GM23338 (cell line): ENCODE measurements at regions not wholly inside any gene's neighbourhood (a gene's known extent, or its start where the extent isn't known, plus 50 kb on each side); places are given as distances from the start of the nearest gene placed in this dataset.
"Not testable (repeated sequence)": the region's sequence is repeated elsewhere in the genome, so short reads cannot be mapped to it uniquely, and the experiment has no call there.

ENCODE experiments used
- ATAC-seq: fragments of 200-7000 bp; cut with Tn5 transposase; 3 replicates; pipeline ENCODE4 v1.9.1; 2020
- DNase-seq: peaks from one replicate; pipeline ENCODE4 v3.0.0-alpha.2; 2015; ENCODE audit warnings: low spot score
- H2AFZ ChIP-seq: fragments of 200-600 bp; sonication (generic); 2 replicates; pipeline ENCODE4 v1.8.0; 2016; ENCODE audit warnings: antibody characterized with exemption, mild to moderate bottlenecking, moderate library complexity
- H3F3A ChIP-seq: fragments of 200-600 bp; sonication (generic); replicated peaks from 2 replicates; pipeline ENCODE4 v1.8.0; 2017; ENCODE audit warnings: antibody characterized with exemption, mixed run types, low read depth
- H3K27ac ChIP-seq: fragments of 200-600 bp; sonication (generic); 2 replicates; pipeline ENCODE4 v1.6.1; 2016; ENCODE audit warnings: low read depth
- H3K27me3 ChIP-seq: fragments of 200-600 bp; sonication (generic); 2 replicates; pipeline ENCODE4 v1.8.0; 2016; ENCODE audit warnings: mild to moderate bottlenecking, mixed run types, moderate library complexity; ENCODE audit not compliant: insufficient read depth
- H3K36me3 ChIP-seq: fragments of 200-600 bp; sonication (generic); 2 replicates; pipeline ENCODE4 v1.8.0; 2016; ENCODE audit warnings: mild to moderate bottlenecking; ENCODE audit not compliant: insufficient read depth
- H3K4me1 ChIP-seq: fragments of 200-600 bp; sonication (generic); 2 replicates; pipeline ENCODE4 v1.8.0; 2016; ENCODE audit warnings: mild to moderate bottlenecking, moderate library complexity; ENCODE audit not compliant: insufficient read depth
- H3K4me2 ChIP-seq: fragments of 200-600 bp; sonication (generic); 2 replicates; pipeline ENCODE4 v1.7.1; 2017; ENCODE audit warnings: mixed run types
- H3K4me3 ChIP-seq: fragments of 200-600 bp; sonication (generic); 2 replicates; pipeline ENCODE4 v1.6.1; 2016; ENCODE audit warnings: mixed run types
- H3K79me2 ChIP-seq: fragments of 200-600 bp; sonication (generic); replicated peaks from 2 replicates; pipeline ENCODE4 v1.8.0; 2017; ENCODE audit warnings: mild to moderate bottlenecking; ENCODE audit not compliant: insufficient read depth
- H3K9me2 ChIP-seq: fragments of 200-600 bp; sonication (generic); 2 replicates; pipeline ENCODE4 v1.8.0; 2017; ENCODE audit not compliant: insufficient read depth
- H4K20me1 ChIP-seq: fragments of 200-600 bp; sonication (generic); replicated peaks from 2 replicates; pipeline ENCODE4 v1.8.0; 2017; ENCODE audit warnings: mild to moderate bottlenecking; ENCODE audit not compliant: insufficient read depth
- H3K27ac Mint-ChIP-seq: 2 replicates; pipeline ENCODE4 v1.8.0; 2020; ENCODE audit warnings: inconsistent platforms, mild to moderate bottlenecking, moderate library complexity, mixed read lengths
- H3K27me3 Mint-ChIP-seq: 3 replicates; pipeline ENCODE4 v1.8.0; 2022; ENCODE audit warnings: low read depth, mild to moderate bottlenecking, moderate library complexity, mixed read lengths, inconsistent platforms; ENCODE audit not compliant: insufficient read depth, poor library complexity
- H3K36me3 Mint-ChIP-seq: 3 replicates; pipeline ENCODE4 v1.8.0; 2021; ENCODE audit warnings: low read depth, mild to moderate bottlenecking, inconsistent platforms, moderate library complexity, mixed read lengths
- H3K4me1 Mint-ChIP-seq: 3 replicates; pipeline ENCODE4 v1.8.0; 2020; ENCODE audit warnings: mild to moderate bottlenecking, inconsistent platforms, mixed read lengths
- H3K4me3 Mint-ChIP-seq: 3 replicates; pipeline ENCODE4 v1.8.0; 2021; ENCODE audit warnings: moderate library complexity, mild to moderate bottlenecking, inconsistent platforms, mixed read lengths
- H3K9me3 Mint-ChIP-seq: 3 replicates; pipeline ENCODE4 v1.8.0; 2020; ENCODE audit warnings: moderate library complexity, mild to moderate bottlenecking, inconsistent platforms, mixed read lengths
- CREB1 ChIP-seq: fragments of 250-450 bp; sonication (Bioruptor Pico); IDR thresholded peaks from 2 replicates; pipeline ENCODE4 v1.5.0; 2020; ENCODE audit warnings: low read depth, mild to moderate bottlenecking, moderate library complexity
- CTCF ChIP-seq, 2 experiments: fragments of 200-600 bp in 1 of 2; sonication (generic) in 1 of 2; conservative IDR thresholded peaks; 2 replicates each; pipeline versions ENCODE4 v1.5.1 to v1.6.1; 2016 to 2017; ENCODE audit warnings: antibody characterized with exemption in 2 of 2, low read depth in 2 of 2, mild to moderate bottlenecking in 2 of 2, moderate library complexity in 1 of 2
- JUNB ChIP-seq: IDR thresholded peaks from one replicate; pipeline ENCODE4 v1.6.1; 2016; ENCODE audit warnings: antibody characterized with exemption; ENCODE audit not compliant: unreplicated experiment
- REST ChIP-seq: IDR thresholded peaks from one replicate; pipeline ENCODE4 v1.6.1; 2018; ENCODE audit warnings: antibody characterized with exemption; ENCODE audit not compliant: unreplicated experiment
- STAT1 ChIP-seq: IDR thresholded peaks from one replicate; pipeline ENCODE4 v1.6.1; 2016; ENCODE audit warnings: antibody characterized with exemption; ENCODE audit not compliant: unreplicated experiment
- TF ChIP-seq, protein P1 (sequence below): IDR thresholded peaks from 2 replicates; pipeline ENCODE4 v1.6.1; 2016; ENCODE audit warnings: antibody characterized with exemption

GRCh38 chr21:41610840-41611115, 102.8 kb upstream of the TMPRSS2 start:
- not testable (repeated sequence) for H3K9me2 ChIP-seq, H2AFZ ChIP-seq, H3K27ac Mint-ChIP-seq, H3K27me3 ChIP-seq, H3K36me3 ChIP-seq, H3K4me2 ChIP-seq, H3F3A ChIP-seq, ATAC-seq, H4K20me1 ChIP-seq, DNase-seq, H3K4me3 ChIP-seq, H3K9me3 Mint-ChIP-seq, H3K36me3 Mint-ChIP-seq, H3K27me3 Mint-ChIP-seq, H3K4me3 Mint-ChIP-seq, H3K79me2 ChIP-seq, H3K27ac ChIP-seq
- H3K4me1 ChIP-seq: peaks cover 12% of the 10 kb centered on the region
- peaks cover 18% of the 10 kb centered on the region for H3K4me1 Mint-ChIP-seq

DNA sequence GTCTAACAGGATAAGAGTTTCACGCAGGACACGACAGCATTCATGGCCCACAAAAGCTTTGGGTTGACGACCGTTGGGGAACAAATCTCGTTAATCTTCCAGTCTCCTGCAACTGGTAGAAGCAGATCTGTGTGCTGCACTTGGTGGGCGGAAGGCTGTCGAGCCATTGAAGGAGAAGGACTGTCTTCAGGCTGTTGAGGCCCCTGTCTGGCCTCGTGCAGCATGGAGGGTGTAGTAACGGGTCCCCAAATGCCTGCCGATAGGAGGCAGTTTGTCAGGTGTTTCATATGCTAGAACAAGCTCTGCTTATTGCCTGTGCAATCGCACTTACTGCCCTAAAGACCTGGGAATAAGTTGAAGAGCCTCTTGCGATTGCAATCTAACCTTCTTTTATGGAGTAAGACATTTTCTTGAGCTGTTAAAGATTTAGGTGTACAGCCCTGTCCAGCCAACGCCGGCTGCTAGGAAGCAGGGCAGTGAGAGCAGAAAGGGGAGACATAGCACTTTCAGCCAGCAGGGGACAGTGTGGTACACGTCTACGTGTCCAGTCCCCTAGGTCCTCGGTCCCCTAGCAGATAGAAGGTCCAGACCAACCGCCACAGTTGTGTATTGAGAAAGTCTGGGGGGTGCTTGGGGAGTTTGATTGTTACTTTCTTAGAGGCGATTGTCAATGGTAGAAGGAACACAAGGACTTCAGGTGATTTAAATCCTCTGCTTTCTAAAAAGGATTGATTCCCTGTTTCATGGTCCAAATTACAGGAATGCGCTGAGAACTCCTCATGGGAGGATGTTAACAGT, 102.3 kb upstream of the TMPRSS2 start:
- H3K4me3 Mint-ChIP-seq: no peak overlapping the region

GRCh38 chr21:41606706-41607105, 98.7 kb upstream of the TMPRSS2 start:
- Histone ChIP-seq H3K4me1 (no peaks in the 10 kb centered on the region; the same call in 1 of the 2 replicates), H3K36me3 (no peaks in the 10 kb centered on the region), H2AFZ (no peak overlapping the region), H3K4me2 (no peak overlapping the region), H3F3A (no peaks in the 10 kb centered on the region), H3K27me3 (no peaks in the 10 kb centered on the region), H3K79me2 (no peaks in the 10 kb centered on the region), H3K9me2 (no peaks in the 10 kb centered on the region), H4K20me1 (no peaks in the 10 kb centered on the region), H3K27ac (no peak overlapping the region), H3K4me3 (no peak overlapping the region)
- TF ChIP-seq REST: no peak
- TF ChIP-seq, protein P1, sequence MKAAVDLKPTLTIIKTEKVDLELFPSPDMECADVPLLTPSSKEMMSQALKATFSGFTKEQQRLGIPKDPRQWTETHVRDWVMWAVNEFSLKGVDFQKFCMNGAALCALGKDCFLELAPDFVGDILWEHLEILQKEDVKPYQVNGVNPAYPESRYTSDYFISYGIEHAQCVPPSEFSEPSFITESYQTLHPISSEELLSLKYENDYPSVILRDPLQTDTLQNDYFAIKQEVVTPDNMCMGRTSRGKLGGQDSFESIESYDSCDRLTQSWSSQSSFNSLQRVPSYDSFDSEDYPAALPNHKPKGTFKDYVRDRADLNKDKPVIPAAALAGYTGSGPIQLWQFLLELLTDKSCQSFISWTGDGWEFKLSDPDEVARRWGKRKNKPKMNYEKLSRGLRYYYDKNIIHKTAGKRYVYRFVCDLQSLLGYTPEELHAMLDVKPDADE: no peak
- TF ChIP-seq CTCF (conservative IDR thresholded peaks at IDR 0.05; ENCODE audit: low read depth in 2 of 2): no peak
- TF ChIP-seq STAT1: no peak
- Mint-ChIP-seq H3K9me3 (no peaks in the 10 kb centered on the region; the same call in 2 of the 3 replicates), H3K27ac (no peak overlapping the region), H3K36me3 (no peaks in the 10 kb centered on the region; the same call in 2 of the 3 replicates), H3K4me3 (no peak overlapping the region), H3K4me1 (peaks cover 11% of the 10 kb centered on the region), H3K27me3 (peaks cover 17% of the 10 kb centered on the region)
- ATAC-seq: no peak
- no peak for DNase-seq

More for the DNA sequence above, 102.3 kb upstream of the TMPRSS2 start:
- Histone ChIP-seq H3K4me1 (peaks cover 12% of the 10 kb centered on the region), H3F3A (no peaks in the 10 kb centered on the region), H3K36me3 (no peaks in the 10 kb centered on the region), H3K9me2 (no peaks in the 10 kb centered on the region), H3K27me3 (no peaks in the 10 kb centered on the region), H2AFZ (no peak overlapping the region), H3K4me3 (no peak overlapping the region), H3K79me2 (no peaks in the 10 kb centered on the region), H4K20me1 (no peaks in the 10 kb centered on the region), H3K4me2 (no peak overlapping the region), H3K27ac (no peak overlapping the region)
- TF ChIP-seq CREB1: peak; percentile 53
- TF ChIP-seq CTCF (conservative IDR thresholded peaks at IDR 0.05; ENCODE audit: low read depth in 2 of 2): peak; percentile 77 to 88
- no peak for TF ChIP-seq STAT1
- TF ChIP-seq JUNB: no peak
- Mint-ChIP-seq H3K36me3 (no peaks in the 10 kb centered on the region; the same call in 2 of the 3 replicates), H3K9me3 (no peaks in the 10 kb centered on the region; the same call in 2 of the 3 replicates), H3K4me1 (peaks cover 19% of the 10 kb centered on the region), H3K27me3 (peaks cover 12% of the 10 kb centered on the region), H3K27ac (no peak overlapping the region)
- peak; percentile 87 for DNase-seq
- ATAC-seq: peak; percentile 38
